Brain microvascular endothelial cell (primary cell): ENCODE measurements at regions not wholly inside any gene's neighbourhood (a gene's known extent, or its start where the extent isn't known, plus 50 kb on each side); places are given as distances from the start of the nearest gene placed in this dataset.

Source experiments
- DNase-seq: peaks from one replicate; pipeline ENCODE4 v3.0.0-alpha.2; 2020
- H3K27ac ChIP-seq: fragments of 250-450 bp; sonication (Bioruptor Pico); 2 replicates; pipeline ENCODE4 v1.5.1; 2020; ENCODE audit warnings: mild to moderate bottlenecking, moderate library complexity
- H3K27me3 ChIP-seq: fragments of 250-450 bp; sonication (Bioruptor Pico); replicated peaks from 2 replicates; pipeline ENCODE4 v1.5.1; 2020; ENCODE audit warnings: mild to moderate bottlenecking
- H3K36me3 ChIP-seq: fragments of 250-450 bp; sonication (Bioruptor Pico); replicated peaks from 2 replicates; pipeline ENCODE4 v1.5.1; 2020; ENCODE audit warnings: mild to moderate bottlenecking
- H3K4me3 ChIP-seq: 2 replicates; pipeline ENCODE4 v1.5.1; 2011; ENCODE audit warnings: low read depth, mild to moderate bottlenecking, control low read depth, low read length, moderate library complexity
- in situ Hi-C: cut with HindIII; loops from 2 replicates; pipeline ENCODE4 v1.10.0; 2017; ENCODE audit warnings: low sequenced_read_pairs, low pct_ligation_motif_present
- TF ChIP-seq, protein P1 (sequence below): IDR thresholded peaks from 2 replicates; pipeline ENCODE4 v1.5.1; 2011; ENCODE audit warnings: low read depth, mild to moderate bottlenecking, moderate library complexity, low read length, control low read depth, inconsistent platforms; ENCODE audit errors: missing control alignments

DNA sequence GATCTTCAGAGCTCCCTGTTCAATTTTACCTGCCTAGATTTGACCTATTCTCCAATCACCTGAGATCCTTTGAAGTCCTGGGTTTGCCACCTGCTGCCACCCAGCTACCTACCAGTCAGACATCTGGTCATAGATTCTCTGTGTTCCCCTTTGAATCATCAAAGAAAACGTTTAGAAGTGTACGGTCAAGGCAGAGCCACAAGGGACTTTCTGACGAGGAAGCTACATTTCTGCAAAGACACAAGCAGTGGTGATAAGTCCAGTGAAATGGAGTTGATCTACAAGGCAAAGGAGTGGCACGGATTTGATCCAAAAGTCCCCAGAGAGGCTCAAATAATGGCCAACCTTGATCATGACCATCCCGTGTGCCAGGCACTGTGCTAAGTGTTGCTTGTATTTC is 549.9 kb downstream of the MIAT start:
- peak overlapping the region; percentile 55 for H3K27ac ChIP-seq
- no peaks in the 10 kb centered on the region for H3K36me3 ChIP-seq
- no peak overlapping the region for H3K4me3 ChIP-seq
- no peaks in the 10 kb centered on the region for H3K27me3 ChIP-seq
- TF ChIP-seq, protein P1, sequence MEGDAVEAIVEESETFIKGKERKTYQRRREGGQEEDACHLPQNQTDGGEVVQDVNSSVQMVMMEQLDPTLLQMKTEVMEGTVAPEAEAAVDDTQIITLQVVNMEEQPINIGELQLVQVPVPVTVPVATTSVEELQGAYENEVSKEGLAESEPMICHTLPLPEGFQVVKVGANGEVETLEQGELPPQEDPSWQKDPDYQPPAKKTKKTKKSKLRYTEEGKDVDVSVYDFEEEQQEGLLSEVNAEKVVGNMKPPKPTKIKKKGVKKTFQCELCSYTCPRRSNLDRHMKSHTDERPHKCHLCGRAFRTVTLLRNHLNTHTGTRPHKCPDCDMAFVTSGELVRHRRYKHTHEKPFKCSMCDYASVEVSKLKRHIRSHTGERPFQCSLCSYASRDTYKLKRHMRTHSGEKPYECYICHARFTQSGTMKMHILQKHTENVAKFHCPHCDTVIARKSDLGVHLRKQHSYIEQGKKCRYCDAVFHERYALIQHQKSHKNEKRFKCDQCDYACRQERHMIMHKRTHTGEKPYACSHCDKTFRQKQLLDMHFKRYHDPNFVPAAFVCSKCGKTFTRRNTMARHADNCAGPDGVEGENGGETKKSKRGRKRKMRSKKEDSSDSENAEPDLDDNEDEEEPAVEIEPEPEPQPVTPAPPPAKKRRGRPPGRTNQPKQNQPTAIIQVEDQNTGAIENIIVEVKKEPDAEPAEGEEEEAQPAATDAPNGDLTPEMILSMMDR, result no peak
- in situ Hi-C loops, result no loop called here
- DNase-seq, result no peak

DNA sequence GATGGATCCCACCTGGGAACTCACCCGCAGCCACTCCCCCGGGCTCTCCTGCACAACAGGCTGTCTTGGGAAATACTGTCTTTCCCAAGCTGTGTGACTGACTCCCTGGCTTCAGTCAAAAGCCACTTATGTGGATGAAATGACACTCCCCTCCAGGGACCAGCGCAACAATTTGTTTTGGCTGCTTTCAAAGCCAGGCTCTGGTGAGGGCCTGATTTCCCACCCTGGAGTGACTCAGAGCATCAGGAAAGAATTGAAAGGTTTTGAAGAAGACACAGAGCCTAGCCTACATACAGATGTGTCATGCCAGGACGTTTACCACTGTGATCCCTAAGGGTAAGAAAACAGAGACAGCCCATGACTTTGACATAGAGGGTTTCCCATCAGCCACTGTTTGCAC is 550.5 kb downstream of the MIAT start:
- in situ Hi-C loops, result no loop called here
- Histone ChIP-seq H3K36me3 (no peaks in the 10 kb centered on the region), H3K27me3 (no peaks in the 10 kb centered on the region), H3K4me3 (no peak overlapping the region), H3K27ac (peak overlapping the region; percentile 55)
- peak; percentile 82 for DNase-seq
- TF ChIP-seq, protein P1, result no peak

DNA sequence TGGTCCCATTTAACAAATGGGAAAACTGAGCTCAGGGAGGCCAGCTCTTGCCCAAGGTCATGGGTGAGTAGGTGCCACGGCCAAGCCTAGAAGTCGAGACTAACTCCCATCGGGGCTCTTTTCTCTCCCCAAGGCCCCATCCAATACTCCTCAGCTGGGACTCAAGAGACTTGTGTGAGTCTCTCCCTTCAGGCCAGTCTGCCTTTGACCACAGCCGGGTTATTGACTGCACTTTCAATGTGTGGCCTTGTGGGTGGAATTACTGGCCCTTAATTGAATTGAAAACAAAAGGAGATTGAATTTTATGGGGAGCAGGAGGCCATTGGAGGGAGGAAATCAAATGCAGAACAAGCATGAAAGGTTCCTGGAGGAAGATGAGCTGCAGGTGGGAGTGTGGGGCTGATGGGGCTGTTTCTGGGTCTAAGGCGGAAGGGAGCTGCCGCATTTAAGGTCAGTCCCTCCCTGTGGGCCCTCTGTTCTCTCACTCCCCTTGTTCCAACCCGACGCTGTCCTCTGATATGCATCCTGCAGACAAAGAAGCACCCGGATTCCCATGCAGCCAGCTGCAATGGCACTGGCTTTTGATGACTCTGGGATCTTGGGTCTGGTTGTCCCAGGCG is 552.8 kb downstream of the MIAT start:
- TF ChIP-seq, protein P1, result no peak
- no peaks in the 10 kb centered on the region for H3K36me3 ChIP-seq
- in situ Hi-C loops, result no loop called here
- no peak overlapping the region for H3K4me3 ChIP-seq
- no peaks in the 10 kb centered on the region for H3K27me3 ChIP-seq
- no peak for DNase-seq
- no peak overlapping the region for H3K27ac ChIP-seq

DNA sequence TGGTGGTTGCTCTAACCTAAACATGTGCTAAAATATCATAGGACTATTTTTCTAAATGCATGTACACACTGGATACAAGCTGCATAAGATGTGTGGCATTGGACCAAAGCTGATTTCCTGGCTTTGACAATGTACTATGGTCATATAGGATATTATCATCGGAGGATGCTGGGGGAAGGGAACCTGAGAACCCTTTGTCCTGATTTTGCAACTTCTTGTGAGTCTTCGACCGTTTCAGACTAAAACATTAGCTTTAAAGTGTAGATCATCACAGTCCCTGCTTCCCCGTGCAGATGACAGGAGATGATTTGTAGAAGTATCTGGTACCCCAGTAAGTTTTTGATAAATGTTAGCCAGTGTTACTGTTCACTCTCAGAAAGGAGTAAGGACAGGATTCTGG is 554.7 kb downstream of the MIAT start:
- Histone ChIP-seq H3K4me3 (no peak overlapping the region), H3K36me3 (no peaks in the 10 kb centered on the region), H3K27me3 (no peaks in the 10 kb centered on the region), H3K27ac (peak overlapping the region; percentile 92)
- in situ Hi-C loops, result no loop called here
- TF ChIP-seq, protein P1, result no peak
- DNase-seq, result no peak

DNA sequence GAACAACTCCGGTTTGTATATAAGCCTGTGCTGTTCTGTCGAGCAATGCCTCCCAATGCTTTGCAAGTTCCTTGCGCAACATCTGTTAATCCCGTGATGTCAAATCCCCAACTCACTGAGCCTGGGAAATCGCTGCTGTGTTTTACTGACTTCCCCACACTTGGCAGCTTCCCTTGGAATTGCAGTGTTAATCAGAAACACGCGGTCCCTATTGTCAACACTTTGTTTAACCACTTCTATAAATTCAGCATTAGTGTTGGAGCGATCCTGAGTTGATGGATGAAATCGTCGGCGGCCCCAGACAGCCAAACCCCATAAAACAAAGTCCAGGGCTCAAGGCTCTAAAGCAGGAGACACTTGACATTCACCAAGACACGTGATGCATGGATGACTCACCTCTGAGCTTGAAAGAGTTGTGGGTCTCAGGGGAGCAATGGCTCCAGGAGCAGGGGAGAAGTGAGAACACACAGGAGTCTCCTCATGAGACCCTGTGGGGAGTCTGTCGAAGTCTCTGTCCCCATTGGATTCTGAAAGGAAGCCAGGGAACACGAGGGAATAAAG is 555.3 kb downstream of the MIAT start:
- Histone ChIP-seq H3K27ac (peak overlapping the region; percentile 92), H3K36me3 (no peaks in the 10 kb centered on the region), H3K4me3 (no peak overlapping the region), H3K27me3 (no peaks in the 10 kb centered on the region)
- in situ Hi-C loops, result no loop called here
- DNase-seq, result peak; percentile 90
- TF ChIP-seq, protein P1, result no peak

DNA sequence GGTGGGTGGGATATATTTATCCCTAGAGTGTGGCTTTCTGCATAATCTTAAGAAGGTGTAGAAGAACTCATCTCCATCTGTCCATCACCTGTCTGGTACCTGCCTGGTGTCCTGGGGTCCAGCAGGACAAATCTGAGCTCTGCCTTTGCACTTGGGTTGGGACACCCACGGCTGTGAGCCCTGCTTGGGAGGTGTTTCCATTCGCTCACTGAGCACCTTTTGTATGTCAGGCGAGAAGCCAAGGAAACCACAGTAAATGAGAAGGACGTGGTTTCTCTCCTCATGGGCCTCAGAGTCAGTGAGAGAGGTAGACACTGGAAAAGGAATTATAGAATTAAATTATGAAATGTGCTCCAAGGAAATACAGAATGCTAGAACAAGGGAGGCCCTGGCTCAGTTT is 555.9 kb downstream of the MIAT start:
- no peak overlapping the region for H3K4me3 ChIP-seq
- in situ Hi-C loops, result no loop called here
- DNase-seq, result no peak
- H3K36me3 ChIP-seq, result no peaks in the 10 kb centered on the region
- H3K27me3 ChIP-seq, result no peaks in the 10 kb centered on the region
- TF ChIP-seq, protein P1, result no peak
- H3K27ac ChIP-seq, result peak overlapping the region; percentile 92
